ENCODE measurements at regions not wholly inside any gene's neighbourhood (a gene's known extent, or its start where the extent isn't known, plus 50 kb on each side); places are given as distances from the start of the nearest gene placed in this dataset.
A peak's percentile ranks its signal among the peaks of the same experiment; 100 is the strongest.

GRCh38 chr7:42753367-42753766, 158.5 kb downstream of the C7orf25 start:
- no peak for ATAC-seq
- no peak overlapping the region for H3K27ac ChIP-seq
- no peaks in the 10 kb centered on the region for H3K27me3 ChIP-seq
- H3K9me3 ChIP-seq: no peaks in the 10 kb centered on the region
- no peak overlapping the region for H3K4me3 ChIP-seq
- WGBS, 2 donors (ENCODE audit: low coverage in 1 of 2): 71 to 81% methylated on average over 2 of the region's 2 CpGs
- no peaks in the 10 kb centered on the region for H3K4me1 ChIP-seq
- TF ChIP-seq, protein P1, sequence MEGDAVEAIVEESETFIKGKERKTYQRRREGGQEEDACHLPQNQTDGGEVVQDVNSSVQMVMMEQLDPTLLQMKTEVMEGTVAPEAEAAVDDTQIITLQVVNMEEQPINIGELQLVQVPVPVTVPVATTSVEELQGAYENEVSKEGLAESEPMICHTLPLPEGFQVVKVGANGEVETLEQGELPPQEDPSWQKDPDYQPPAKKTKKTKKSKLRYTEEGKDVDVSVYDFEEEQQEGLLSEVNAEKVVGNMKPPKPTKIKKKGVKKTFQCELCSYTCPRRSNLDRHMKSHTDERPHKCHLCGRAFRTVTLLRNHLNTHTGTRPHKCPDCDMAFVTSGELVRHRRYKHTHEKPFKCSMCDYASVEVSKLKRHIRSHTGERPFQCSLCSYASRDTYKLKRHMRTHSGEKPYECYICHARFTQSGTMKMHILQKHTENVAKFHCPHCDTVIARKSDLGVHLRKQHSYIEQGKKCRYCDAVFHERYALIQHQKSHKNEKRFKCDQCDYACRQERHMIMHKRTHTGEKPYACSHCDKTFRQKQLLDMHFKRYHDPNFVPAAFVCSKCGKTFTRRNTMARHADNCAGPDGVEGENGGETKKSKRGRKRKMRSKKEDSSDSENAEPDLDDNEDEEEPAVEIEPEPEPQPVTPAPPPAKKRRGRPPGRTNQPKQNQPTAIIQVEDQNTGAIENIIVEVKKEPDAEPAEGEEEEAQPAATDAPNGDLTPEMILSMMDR (IDR thresholded peaks at IDR 0.05): no peak
- TF ChIP-seq EP300 (IDR thresholded peaks at IDR 0.05) (no peak), POLR2A (IDR thresholded peaks at IDR 0.05) (no peak)
- no peaks in the 10 kb centered on the region for H3K36me3 ChIP-seq

DNA sequence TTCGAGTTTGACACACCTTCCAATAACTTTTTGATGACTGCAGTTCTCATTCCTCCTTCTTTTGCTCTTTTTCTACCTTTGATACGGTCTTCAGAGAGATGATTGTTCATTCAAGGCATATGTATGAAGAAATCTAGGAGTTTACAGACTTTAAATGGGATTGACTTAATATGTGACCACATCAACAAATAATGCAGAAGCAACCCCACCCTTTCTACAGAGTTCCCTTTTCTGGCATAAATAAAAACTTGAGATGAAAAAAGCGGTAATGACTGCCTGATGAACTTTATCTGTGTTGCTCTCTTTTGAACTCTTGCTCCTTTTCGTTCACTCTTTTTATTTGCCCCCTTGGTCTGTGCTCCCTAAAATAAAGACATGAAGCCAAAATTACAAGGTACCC, 161.7 kb downstream of the C7orf25 start:
- H3K36me3 ChIP-seq: no peaks in the 10 kb centered on the region
- peaks cover 0 to 5% (median 0%) of the 10 kb centered on the region in 3 donors for H3K4me1 ChIP-seq
- no peak for ATAC-seq
- H3K4me3 ChIP-seq: no peak overlapping the region
- no peaks in the 10 kb centered on the region for H3K27me3 ChIP-seq
- WGBS, 2 donors (ENCODE audit: low coverage in 1 of 2): 78 to 83% methylated on average over 4 of the region's 4 CpGs
- no peak overlapping the region for H3K27ac ChIP-seq
- no peak for TF ChIP-seq POLR2AphosphoS5 (IDR thresholded peaks at IDR 0.05)
- no peak for TF ChIP-seq EP300 (IDR thresholded peaks at IDR 0.05)
- TF ChIP-seq, protein P1 (IDR thresholded peaks at IDR 0.05): no peak
- TF ChIP-seq POLR2A (IDR thresholded peaks at IDR 0.05): no peak
- H3K9me3 ChIP-seq: no peaks in the 10 kb centered on the region

- TF ChIP-seq EP300 (IDR thresholded peaks at IDR 0.05) (no peak), POLR2AphosphoS5 (IDR thresholded peaks at IDR 0.05) (no peak), POLR2A (IDR thresholded peaks at IDR 0.05) (no peak)
- TF ChIP-seq, protein P1 (IDR thresholded peaks at IDR 0.05): no peak
- Histone ChIP-seq H3K4me3 (no peak overlapping the region), H3K27me3 (no peaks in the 10 kb centered on the region), H3K27ac (no peak overlapping the region), H3K36me3 (no peaks in the 10 kb centered on the region), H3K9me3 (no peaks in the 10 kb centered on the region), H3K4me1 (peaks cover 0 to 13% (median 0%) of the 10 kb centered on the region in 3 donors)
- ATAC-seq: no peak
- WGBS, 2 donors (ENCODE audit: low coverage in 1 of 2): 0 to 69% methylated on average over 1 to 2 of the region's 2 CpGs
Observed at GRCh38 chr7:42747044-42747443, 164.8 kb downstream of the C7orf25 start.

GRCh38 chr7:42746214-42746613, 165.7 kb downstream of the C7orf25 start:
- Histone ChIP-seq H3K4me1 (peaks cover 0 to 13% (median 0%) of the 10 kb centered on the region in 3 donors), H3K27ac (peak overlapping the region in 1 of 4 donors; percentile 7), H3K4me3 (no peak overlapping the region), H3K36me3 (no peaks in the 10 kb centered on the region), H3K27me3 (no peaks in the 10 kb centered on the region), H3K9me3 (no peaks in the 10 kb centered on the region)
- no peak for ATAC-seq
- WGBS, 2 donors (ENCODE audit: low coverage in 1 of 2): 48 to 60% methylated on average over 2 of the region's 2 CpGs
- TF ChIP-seq POLR2AphosphoS5 (IDR thresholded peaks at IDR 0.05): no peak
- no peak for TF ChIP-seq EP300 (IDR thresholded peaks at IDR 0.05)
- no peak for TF ChIP-seq POLR2A (IDR thresholded peaks at IDR 0.05)
- TF ChIP-seq, protein P1 (IDR thresholded peaks at IDR 0.05): no peak

DNA sequence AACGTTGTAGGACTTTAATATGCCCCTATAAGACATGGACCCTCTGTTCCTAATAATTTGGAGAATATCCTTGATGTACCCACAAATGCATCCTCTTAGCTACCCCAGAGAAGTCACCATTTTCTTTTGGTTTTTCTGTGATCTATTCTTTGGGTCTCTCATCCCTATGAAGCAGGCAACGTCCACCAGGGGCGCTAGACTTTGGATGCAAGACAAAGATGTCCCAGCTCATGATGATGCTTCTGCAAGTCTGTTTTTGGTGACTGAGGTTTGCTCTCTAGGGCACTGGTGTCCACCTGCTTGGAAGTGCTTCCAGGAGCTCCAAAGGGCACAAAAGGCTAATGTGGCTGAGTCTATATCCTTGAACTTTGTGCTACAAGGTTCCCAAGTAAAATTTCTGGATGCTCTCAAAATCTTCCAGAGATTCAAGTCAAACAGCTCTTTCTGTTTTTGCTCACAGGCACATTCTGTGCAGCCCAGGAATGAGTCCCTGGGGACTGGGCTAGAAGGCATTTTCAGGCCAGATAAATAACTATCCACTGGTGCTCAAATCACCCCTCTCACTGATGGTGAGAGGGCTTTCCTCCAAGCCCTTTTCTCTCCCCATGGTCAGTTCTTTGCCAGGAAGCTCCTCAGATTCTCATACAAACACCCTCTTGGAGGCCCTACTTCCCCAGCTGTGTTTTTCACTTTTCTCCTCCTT, 166.4 kb downstream of the C7orf25 start:
- peaks cover 0 to 18% (median 0%) of the 10 kb centered on the region in 3 donors for H3K4me1 ChIP-seq
- TF ChIP-seq, protein P1 (IDR thresholded peaks at IDR 0.05): peak in 2 of 4 experiments; percentile 17 to 41
- TF ChIP-seq POLR2A (IDR thresholded peaks at IDR 0.05): no peak
- H3K36me3 ChIP-seq: no peaks in the 10 kb centered on the region
- H3K27me3 ChIP-seq: no peaks in the 10 kb centered on the region
- no peaks in the 10 kb centered on the region for H3K9me3 ChIP-seq
- ATAC-seq: peak; percentile 80
- H3K4me3 ChIP-seq: no peak overlapping the region
- peak overlapping the region in 1 of 4 donors; percentile 7 for H3K27ac ChIP-seq
- 34 to 56% methylated on average over 3 of the region's 3 CpGs for WGBS, 2 donors (ENCODE audit: low coverage in 1 of 2)

All from gastroesophageal sphincter (tissue), 4 donors.